ENCODE measurements at regions not wholly inside any gene's neighbourhood (a gene's known extent, or its start where the extent isn't known, plus 50 kb on each side); places are given as distances from the start of the nearest gene placed in this dataset.

DNA sequence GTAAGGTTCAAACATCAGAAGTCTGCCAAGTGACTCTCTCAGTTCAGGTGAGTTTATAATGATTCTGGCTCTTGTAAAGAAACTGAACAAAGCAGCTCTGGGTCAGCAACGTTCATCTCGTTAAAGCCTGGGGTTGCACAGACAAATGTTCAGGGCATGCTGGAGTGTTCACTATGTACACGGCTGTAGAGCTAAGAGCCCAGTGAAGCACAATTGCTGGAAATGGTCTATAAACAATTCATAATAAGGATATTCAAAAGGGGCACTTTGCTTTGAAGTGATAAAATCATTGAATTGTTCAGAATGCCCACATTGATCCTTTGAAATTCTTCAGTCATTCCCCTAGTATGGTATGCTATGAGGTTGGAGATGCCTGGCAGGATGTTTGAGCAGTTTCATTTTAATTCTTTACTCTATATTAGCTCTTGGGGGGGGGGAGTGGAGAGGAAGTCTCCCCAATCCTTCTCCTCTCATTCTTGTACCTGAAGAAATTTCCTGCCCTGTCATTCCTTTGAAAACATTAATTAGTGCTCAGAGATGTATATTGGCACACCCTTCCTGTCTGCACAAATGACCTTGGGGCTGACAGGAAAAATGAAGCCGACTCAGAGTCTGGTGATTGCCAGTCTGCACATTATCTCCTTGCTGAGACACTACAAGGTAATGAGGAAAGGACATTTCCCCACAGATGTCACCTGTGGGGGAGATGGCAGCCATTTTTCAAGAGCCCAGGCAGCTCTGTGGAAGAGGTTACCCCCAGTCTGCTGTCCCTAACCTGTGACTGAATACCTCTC, 145.5 kb downstream of the DLEU7 start:
- Histone ChIP-seq H3K36me3 (ENCODE audit: control insufficient read depth in 1 of 2, insufficient read depth in 2 of 2, low read length in 1 of 2) (no peaks in the 10 kb centered on the region), H3K27ac (ENCODE audit: low read depth in 1 of 2, low read length in 2 of 2) (no peak overlapping the region), H3K27me3 (ENCODE audit: control insufficient read depth in 1 of 2, insufficient read depth in 2 of 2, low read length in 1 of 2) (no peaks in the 10 kb centered on the region), H3K9me3 (ENCODE audit: control insufficient read depth, low read length) (no peaks in the 10 kb centered on the region), H3K4me3 (ENCODE audit: low read length in 2 of 2) (no peak overlapping the region), H3K4me1 (ENCODE audit: control insufficient read depth in 1 of 2, insufficient read depth in 2 of 2, low read length in 2 of 2) (peaks cover 0 to 2% of the 10 kb centered on the region in 2 donors)
- ATAC-seq (ENCODE audit: low FRiP score) (no peak), DNase-seq (no peak)
- intact Hi-C loops (cut with DNase I), result no loop called here
- 76 to 80% methylated on average over 4 of the region's 4 CpGs for WGBS, 2 donors

DNA sequence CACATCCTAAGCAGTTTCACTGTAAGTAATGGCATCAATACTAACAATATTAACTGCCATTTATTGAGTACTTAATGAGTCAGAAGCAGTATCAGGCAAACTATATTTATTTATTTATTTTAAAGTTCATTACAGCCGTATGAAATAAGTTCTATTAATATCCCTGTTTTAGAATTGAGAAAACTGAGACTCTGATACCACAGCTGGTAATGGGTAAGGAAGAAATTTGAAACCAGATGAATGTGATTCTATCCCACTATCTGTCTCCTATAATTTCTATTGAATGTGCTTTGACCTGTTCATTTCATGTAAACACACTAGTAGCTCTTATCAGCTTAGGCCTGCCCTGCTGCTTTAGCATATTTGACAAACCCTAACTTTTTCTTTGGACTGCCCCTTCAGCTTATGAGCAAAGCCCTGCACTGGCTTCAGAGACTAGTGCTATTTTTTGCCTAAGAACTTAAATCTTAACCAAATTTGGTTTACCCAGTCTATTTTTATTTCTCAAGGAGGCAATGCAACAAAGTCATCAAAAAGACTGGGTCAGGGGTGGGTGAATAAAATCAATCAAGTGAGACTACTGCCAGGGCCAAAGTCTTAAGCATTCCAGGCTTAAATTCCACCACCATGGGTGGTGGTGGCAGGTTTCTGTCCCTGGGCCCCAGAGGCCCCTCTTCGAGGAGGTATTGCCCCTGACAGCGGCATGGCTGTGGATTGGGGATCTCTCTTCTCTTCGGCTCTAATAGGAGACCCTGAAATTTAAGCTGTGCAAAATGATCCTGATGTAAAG, 143.4 kb downstream of the DLEU7 start:
- 42 to 51% methylated on average over 4 of the region's 4 CpGs for WGBS, 2 donors
- Histone ChIP-seq H3K4me1 (ENCODE audit: control insufficient read depth in 1 of 2, insufficient read depth in 2 of 2, low read length in 2 of 2) (no peaks in the 10 kb centered on the region), H3K9me3 (ENCODE audit: control insufficient read depth, low read length) (no peaks in the 10 kb centered on the region), H3K4me3 (ENCODE audit: low read length in 2 of 2) (no peak overlapping the region), H3K36me3 (ENCODE audit: control insufficient read depth in 1 of 2, insufficient read depth in 2 of 2, low read length in 1 of 2) (no peaks in the 10 kb centered on the region), H3K27me3 (ENCODE audit: control insufficient read depth in 1 of 2, insufficient read depth in 2 of 2, low read length in 1 of 2) (no peaks in the 10 kb centered on the region), H3K27ac (ENCODE audit: low read depth in 1 of 2, low read length in 2 of 2) (no peak overlapping the region)
- ATAC-seq (ENCODE audit: low FRiP score) (no peak), DNase-seq (no peak)
- intact Hi-C loops (cut with DNase I), result no loop called here

DNA sequence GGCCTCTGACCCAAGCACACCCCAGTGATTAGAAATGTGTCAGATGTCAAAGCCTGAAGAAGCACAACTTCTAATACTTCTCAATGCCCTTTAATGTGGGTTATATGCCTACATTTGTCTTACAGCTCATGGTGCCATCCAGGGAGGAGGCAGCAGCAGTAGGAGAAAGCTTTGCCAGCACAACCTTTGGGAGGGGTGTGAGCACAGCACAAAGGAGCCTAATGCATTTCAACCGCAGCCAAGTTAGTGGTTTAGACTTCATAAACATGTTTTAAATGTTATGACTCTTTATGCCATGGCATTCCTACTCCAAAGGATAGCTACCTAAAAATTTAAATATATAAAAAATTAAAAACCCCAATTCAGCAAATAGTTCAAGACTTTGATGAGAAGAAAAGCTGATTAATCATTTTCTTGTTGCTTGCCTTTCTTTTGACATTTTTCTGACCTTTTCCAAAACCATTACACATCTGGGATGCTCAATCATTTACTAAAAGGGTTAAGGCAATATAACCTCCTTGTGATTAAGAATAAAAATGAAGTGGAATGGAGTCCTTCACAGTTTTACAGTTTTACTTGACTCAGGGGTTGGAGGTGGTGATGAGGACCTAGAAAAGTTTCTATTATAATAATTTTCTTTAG, 142.7 kb downstream of the DLEU7 start:
- H3K36me3 ChIP-seq (ENCODE audit: control insufficient read depth in 1 of 2, insufficient read depth in 2 of 2, low read length in 1 of 2), result no peaks in the 10 kb centered on the region
- no peak for ATAC-seq (ENCODE audit: low FRiP score)
- no peak for DNase-seq
- no peaks in the 10 kb centered on the region for H3K9me3 ChIP-seq (ENCODE audit: control insufficient read depth, low read length)
- intact Hi-C loops (cut with DNase I), result no loop called here
- no peak overlapping the region for H3K27ac ChIP-seq (ENCODE audit: low read depth in 1 of 2, low read length in 2 of 2)
- no peaks in the 10 kb centered on the region for H3K4me1 ChIP-seq (ENCODE audit: control insufficient read depth in 1 of 2, insufficient read depth in 2 of 2, low read length in 2 of 2)
- 88 to 90% methylated on average over 1 of the region's 1 CpG for WGBS, 2 donors
- no peaks in the 10 kb centered on the region for H3K27me3 ChIP-seq (ENCODE audit: control insufficient read depth in 1 of 2, insufficient read depth in 2 of 2, low read length in 1 of 2)
- no peak overlapping the region for H3K4me3 ChIP-seq (ENCODE audit: low read length in 2 of 2)

DNA sequence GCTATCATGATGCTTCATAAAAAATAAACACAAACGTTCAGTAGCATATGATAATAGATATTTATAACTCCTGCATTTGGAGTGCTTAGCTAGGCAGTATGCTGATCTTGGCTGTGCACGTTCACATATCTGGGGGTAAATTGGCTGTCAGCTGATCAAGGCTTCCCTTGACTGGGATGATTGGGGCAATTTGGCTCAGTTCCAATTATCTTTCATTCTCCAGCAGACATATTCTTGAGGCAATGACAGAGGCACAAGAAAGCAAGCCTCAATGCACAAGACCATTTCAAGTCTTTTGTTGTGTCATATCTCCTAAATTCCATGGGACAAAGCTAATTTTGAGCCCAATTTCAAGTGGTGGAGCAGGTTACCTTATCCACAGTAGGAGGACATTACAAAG, 142.0 kb downstream of the DLEU7 start:
- Histone ChIP-seq H3K36me3 (ENCODE audit: control insufficient read depth in 1 of 2, insufficient read depth in 2 of 2, low read length in 1 of 2) (no peaks in the 10 kb centered on the region), H3K27me3 (ENCODE audit: control insufficient read depth in 1 of 2, insufficient read depth in 2 of 2, low read length in 1 of 2) (no peaks in the 10 kb centered on the region), H3K27ac (ENCODE audit: low read depth in 1 of 2, low read length in 2 of 2) (no peak overlapping the region), H3K4me1 (ENCODE audit: control insufficient read depth in 1 of 2, insufficient read depth in 2 of 2, low read length in 2 of 2) (no peaks in the 10 kb centered on the region), H3K4me3 (ENCODE audit: low read length in 2 of 2) (no peak overlapping the region), H3K9me3 (ENCODE audit: control insufficient read depth, low read length) (no peaks in the 10 kb centered on the region)
- intact Hi-C loops (cut with DNase I), result no loop called here
- WGBS, 2 donors, result 65 to 73% methylated on average over 2 of the region's 2 CpGs
- DNase-seq (no peak), ATAC-seq (ENCODE audit: low FRiP score) (no peak)

DNA sequence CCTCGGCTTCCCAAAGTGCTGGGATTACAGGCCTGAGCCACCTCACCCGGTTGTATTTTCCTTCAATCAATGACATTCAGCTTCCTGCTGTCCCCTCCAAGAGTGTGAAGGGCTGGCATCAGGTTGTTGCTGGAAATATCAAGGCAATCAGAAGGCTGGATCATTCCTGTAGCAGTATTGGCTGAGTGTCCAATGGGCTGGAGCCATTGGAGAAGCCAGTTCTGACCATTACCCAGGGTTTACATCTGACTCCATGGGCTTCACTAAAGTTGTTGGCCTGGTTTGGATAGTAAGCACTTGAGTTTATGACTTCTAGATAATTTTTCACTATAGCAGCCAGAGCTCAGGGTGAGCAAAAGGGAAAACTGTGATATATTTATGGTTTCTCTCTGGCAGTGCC, 137.0 kb downstream of the DLEU7 start:
- 94 to 95% methylated on average over 2 of the region's 2 CpGs for WGBS, 2 donors
- no peaks in the 10 kb centered on the region for H3K9me3 ChIP-seq (ENCODE audit: control insufficient read depth, low read length)
- no peaks in the 10 kb centered on the region for H3K36me3 ChIP-seq (ENCODE audit: control insufficient read depth in 1 of 2, insufficient read depth in 2 of 2, low read length in 1 of 2)
- H3K27me3 ChIP-seq (ENCODE audit: control insufficient read depth in 1 of 2, insufficient read depth in 2 of 2, low read length in 1 of 2), result no peaks in the 10 kb centered on the region
- no peak overlapping the region for H3K4me3 ChIP-seq (ENCODE audit: low read length in 2 of 2)
- no peaks in the 10 kb centered on the region for H3K4me1 ChIP-seq (ENCODE audit: control insufficient read depth in 1 of 2, insufficient read depth in 2 of 2, low read length in 2 of 2)
- H3K27ac ChIP-seq (ENCODE audit: low read depth in 1 of 2, low read length in 2 of 2), result no peak overlapping the region
- DNase-seq (no peak), ATAC-seq (ENCODE audit: low FRiP score) (no peak)
- intact Hi-C loops (cut with DNase I), result no loop called here

DNA sequence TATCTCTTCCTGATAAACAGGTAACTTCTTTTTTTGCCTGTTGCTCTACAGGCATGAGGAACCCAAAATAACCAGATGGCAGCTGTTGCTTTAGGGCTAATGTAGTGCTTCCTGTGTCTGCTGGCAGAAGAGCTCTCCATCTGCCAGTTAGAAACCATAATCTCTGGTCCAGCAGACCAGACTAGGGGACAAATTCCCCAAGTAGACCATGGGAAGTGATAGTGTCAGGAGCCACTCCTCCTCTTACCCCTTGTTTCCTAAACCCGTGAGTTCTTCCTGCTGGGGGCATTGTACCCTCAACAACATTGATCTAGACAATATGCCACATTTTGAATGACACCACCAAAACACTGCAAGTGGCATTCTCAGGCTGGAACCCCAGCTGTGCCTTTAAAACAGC, 135.9 kb downstream of the DLEU7 start:
- intact Hi-C loops (cut with DNase I), result no loop called here
- WGBS, 2 donors, result 91 to 96% methylated on average over 1 of the region's 1 CpG

DNA sequence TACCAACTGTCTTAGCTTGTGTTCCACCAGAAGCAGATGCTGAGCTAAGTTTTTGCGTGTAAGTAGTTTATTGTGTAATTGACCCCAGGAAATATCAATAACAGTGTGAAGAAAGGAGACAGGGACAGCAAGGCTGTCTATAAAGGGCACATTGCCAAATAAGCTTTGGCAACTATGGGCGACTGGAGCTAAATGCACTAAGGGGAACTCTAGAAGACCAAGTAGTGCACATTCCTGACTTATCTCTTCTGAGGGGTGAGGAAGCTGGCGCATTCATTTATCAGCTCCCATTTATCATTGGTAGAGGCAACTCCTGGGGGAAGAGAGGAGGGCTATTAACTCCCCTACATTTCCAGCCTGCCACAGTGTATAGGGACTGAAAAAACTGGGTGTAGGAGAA, 135.0 kb downstream of the DLEU7 start:
- no peak for ATAC-seq (ENCODE audit: low FRiP score)
- no peaks in the 10 kb centered on the region for H3K9me3 ChIP-seq (ENCODE audit: control insufficient read depth, low read length)

More for the DNA sequence above, 135.9 kb downstream of the DLEU7 start:
- Histone ChIP-seq H3K36me3 (ENCODE audit: control insufficient read depth in 1 of 2, insufficient read depth in 2 of 2, low read length in 1 of 2) (no peaks in the 10 kb centered on the region), H3K4me3 (ENCODE audit: low read length in 2 of 2) (no peak overlapping the region), H3K9me3 (ENCODE audit: control insufficient read depth, low read length) (no peaks in the 10 kb centered on the region), H3K4me1 (ENCODE audit: control insufficient read depth in 1 of 2, insufficient read depth in 2 of 2, low read length in 2 of 2) (no peaks in the 10 kb centered on the region), H3K27me3 (ENCODE audit: control insufficient read depth in 1 of 2, insufficient read depth in 2 of 2, low read length in 1 of 2) (no peaks in the 10 kb centered on the region), H3K27ac (ENCODE audit: low read depth in 1 of 2, low read length in 2 of 2) (no peak overlapping the region)
- ATAC-seq (ENCODE audit: low FRiP score) (no peak), DNase-seq (no peak)

DNA sequence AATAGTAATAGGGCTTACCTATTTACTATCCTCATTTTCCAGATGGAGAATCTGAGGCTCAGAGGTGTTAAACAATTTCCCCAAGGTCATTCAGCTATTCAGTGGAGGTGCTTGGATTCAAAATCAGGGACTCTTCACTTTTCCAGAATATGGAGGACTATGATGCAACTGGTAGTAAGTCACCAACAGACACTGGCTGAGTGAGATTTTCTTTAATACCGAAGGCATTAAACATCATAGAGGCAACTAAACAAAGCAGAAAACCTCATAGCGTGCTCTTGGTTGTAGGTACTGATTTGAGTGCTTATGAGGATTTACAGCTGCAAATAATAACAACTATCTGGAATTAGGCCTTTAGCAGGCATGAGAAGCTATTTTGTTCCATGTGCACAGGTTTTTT, 134.4 kb downstream of the DLEU7 start:
- Histone ChIP-seq H3K9me3 (ENCODE audit: control insufficient read depth, low read length) (no peaks in the 10 kb centered on the region), H3K27ac (ENCODE audit: low read depth in 1 of 2, low read length in 2 of 2) (no peak overlapping the region), H3K4me1 (ENCODE audit: control insufficient read depth in 1 of 2, insufficient read depth in 2 of 2, low read length in 2 of 2) (no peaks in the 10 kb centered on the region), H3K4me3 (ENCODE audit: low read length in 2 of 2) (no peak overlapping the region), H3K27me3 (ENCODE audit: control insufficient read depth in 1 of 2, insufficient read depth in 2 of 2, low read length in 1 of 2) (peaks cover 0 to 1% of the 10 kb centered on the region in 2 donors), H3K36me3 (ENCODE audit: control insufficient read depth in 1 of 2, insufficient read depth in 2 of 2, low read length in 1 of 2) (no peaks in the 10 kb centered on the region)
- intact Hi-C loops (cut with DNase I), result no loop called here
- ATAC-seq (ENCODE audit: low FRiP score) (no peak), DNase-seq (no peak)
- 99 to 100% methylated on average over 2 of the region's 2 CpGs for WGBS, 2 donors

More for the DNA sequence above, 135.0 kb downstream of the DLEU7 start:
- Histone ChIP-seq H3K36me3 (ENCODE audit: control insufficient read depth in 1 of 2, insufficient read depth in 2 of 2, low read length in 1 of 2) (no peaks in the 10 kb centered on the region), H3K27me3 (ENCODE audit: control insufficient read depth in 1 of 2, insufficient read depth in 2 of 2, low read length in 1 of 2) (no peaks in the 10 kb centered on the region), H3K4me3 (ENCODE audit: low read length in 2 of 2) (no peak overlapping the region), H3K4me1 (ENCODE audit: control insufficient read depth in 1 of 2, insufficient read depth in 2 of 2, low read length in 2 of 2) (no peaks in the 10 kb centered on the region), H3K27ac (ENCODE audit: low read depth in 1 of 2, low read length in 2 of 2) (no peak overlapping the region)
- intact Hi-C loops (cut with DNase I), result no loop called here
- 61 to 65% methylated on average over 3 of the region's 3 CpGs for WGBS, 2 donors
- DNase-seq, result no peak
